K562 (cell line): ENCODE measurements at regions not wholly inside any gene's neighbourhood (a gene's known extent, or its start where the extent isn't known, plus 50 kb on each side); places are given as distances from the start of the nearest gene placed in this dataset.

Source experiments
- ATAC-seq: fragments of 200-7000 bp; cut with Tn5 transposase; 3 replicates; pipeline ENCODE4 v1.9.1; 2020; ENCODE audit warnings: moderate library complexity
- BruUV-seq: library from RNA; stranded (reverse); fragments of 400-500 nt; replicated peaks from 2 replicates; lab custom pipeline; 2021; lab: Mats Ljungman, UMichigan
- CTCF ChIA-PET: fragments of 300-600 bp; formaldehyde crosslinking; extraction: SDS; loops from one replicate; lab custom pipeline; 2021; ENCODE audit warnings: low intra/inter-chr PET ratio; lab: Yijun Ruan, JAX
- POLR2A ChIA-PET: fragments of 300-600, 350-650 bp; sonication (Branson Sonifier 250); formaldehyde crosslinking; extraction: SDS; loops from one replicate; lab custom pipeline; 2021; ENCODE audit warnings: antibody characterized with exemption, inconsistent platforms; lab: Yijun Ruan, JAX
- DNase-seq, 4 experiments: peaks; one replicate each; pipeline versions ENCODE4 v3.0.0 to v3.0.0-alpha.2; 2011 to 2018; ENCODE audit warnings: low spot score in 3 of 4, mixed read lengths in 3 of 4; ENCODE audit errors: extremely low read depth in 1 of 4
- FAIRE-seq: peaks from 2 replicates; lab custom pipeline; 2011; peaks lifted over from hg19 to GRCh38; lab: Jason Lieb, UNC
- H2AFZ ChIP-seq: 2 replicates; pipeline ENCODE4 v1.6.0; 2011; ENCODE audit warnings: low read depth, low read length, control low read depth, inconsistent platforms
- H3K27ac ChIP-seq: fragments of 200-600 bp; 3 replicates; pipeline ENCODE4 v1.8.0; 2011; ENCODE audit warnings: low read depth, mild to moderate bottlenecking, control low read depth, inconsistent platforms, low read length, moderate library complexity, mixed read lengths; ENCODE audit errors: extremely low read depth
- H3K27me3 ChIP-seq, 2 experiments: fragments of 300-600 bp in 1 of 2; 2 replicates in 1 of 2; 3 replicates in 1 of 2; pipeline versions ENCODE4 v1.6.0 to v1.8.0; 2011; ENCODE audit warnings: inconsistent platforms in 2 of 2, low read length in 2 of 2, mild to moderate bottlenecking in 1 of 2, mixed read lengths in 1 of 2, moderate library complexity in 1 of 2; ENCODE audit not compliant: control insufficient read depth in 2 of 2, insufficient read depth in 2 of 2
- H3K36me3 ChIP-seq: fragments of 300-600 bp; 3 replicates; pipeline ENCODE4 v1.8.0; 2011; ENCODE audit warnings: mild to moderate bottlenecking, low read length, inconsistent platforms; ENCODE audit not compliant: control insufficient read depth, insufficient read depth
- H3K4me1 ChIP-seq, 2 experiments: fragments of 200-600 bp in 1 of 2; replicated peaks in 1 of 2; 2 replicates in 1 of 2; 3 replicates in 1 of 2; pipeline versions ENCODE4 v1.5.1 to v1.8.0; 2011; ENCODE audit warnings: inconsistent platforms in 2 of 2, low read length in 2 of 2, mild to moderate bottlenecking in 1 of 2, mixed read lengths in 1 of 2, moderate library complexity in 1 of 2; ENCODE audit not compliant: control insufficient read depth in 2 of 2, insufficient read depth in 2 of 2
- H3K4me2 ChIP-seq: 2 replicates; pipeline ENCODE4 v1.6.1; 2011; ENCODE audit warnings: low read length, control low read depth, inconsistent platforms, mixed read lengths; ENCODE audit not compliant: insufficient read depth
- H3K4me3 ChIP-seq: fragments of 200-600 bp; sonication (generic), shearing (Covaris generic); 2 replicates; pipeline ENCODE4 v1.5.1; 2016; ENCODE audit warnings: control low read depth, inconsistent platforms
- H3K79me2 ChIP-seq: fragments of 200-600 bp; 3 replicates; pipeline ENCODE4 v1.8.0; 2011; ENCODE audit warnings: low read length, inconsistent platforms; ENCODE audit not compliant: control insufficient read depth, insufficient read depth
- H3K9ac ChIP-seq, 2 experiments: 2 replicates each; pipeline versions ENCODE4 v1.6.0 to v1.6.1; 2011; ENCODE audit warnings: low read depth in 2 of 2, low read length in 2 of 2, control low read depth in 1 of 2, inconsistent platforms in 1 of 2, mild to moderate bottlenecking in 1 of 2, mixed read lengths in 1 of 2; ENCODE audit not compliant: insufficient read depth in 1 of 2
- H3K9me1 ChIP-seq: one replicate; pipeline ENCODE4 v1.6.0; 2011; ENCODE audit warnings: inconsistent platforms, mild to moderate bottlenecking, low read length, moderate library complexity; ENCODE audit not compliant: control insufficient read depth, insufficient read depth
- H3K9me3 ChIP-seq: replicated peaks from 2 replicates; pipeline ENCODE4 v1.5.1; 2011; ENCODE audit warnings: low read depth, low read length, inconsistent platforms; ENCODE audit not compliant: control insufficient read depth, insufficient read depth
- H4K20me1 ChIP-seq: replicated peaks from 2 replicates; pipeline ENCODE4 v1.6.1; 2011; ENCODE audit warnings: low read length, inconsistent platforms, mixed read lengths; ENCODE audit not compliant: control insufficient read depth, insufficient read depth
- BDP1 ChIP-seq: IDR thresholded peaks from 3 replicates; pipeline ENCODE4 v1.6.1; 2011; ENCODE audit not compliant: insufficient read length, insufficient read depth
- EHMT2 ChIP-seq: fragments of 450-650 bp; IDR thresholded peaks from 2 replicates; pipeline ENCODE4 v1.6.1; 2018; ENCODE audit warnings: antibody characterized with exemption
- ELF2 ChIP-seq: fragments of 250-450 bp; sonication (Bioruptor Pico); IDR thresholded peaks from 2 replicates; pipeline ENCODE4 v1.5.0; 2021; ENCODE audit warnings: mild to moderate bottlenecking
- NONO ChIP-seq, 2 experiments: fragments of 200-400 bp in 1 of 2; fragments of 450-650 bp in 1 of 2; formaldehyde crosslinking in 1 of 2; IDR thresholded peaks; 2 replicates each; pipeline ENCODE4 v1.6.1; 2017; ENCODE audit warnings: low read depth in 2 of 2, mild to moderate bottlenecking in 2 of 2, moderate library complexity in 2 of 2, low read length in 1 of 2
- SAP30 ChIP-seq: fragments of 200-600 bp; sonication (generic); IDR thresholded peaks from 2 replicates; pipeline ENCODE4 v1.6.1; 2012; ENCODE audit warnings: borderline replicate concordance, low read depth, mild to moderate bottlenecking, moderate library complexity, low read length, control low read depth, inconsistent platforms; ENCODE audit not compliant: insufficient read depth, poor library complexity, severe bottlenecking
- ZNF408 ChIP-seq: fragments of 250-450 bp; sonication (Bioruptor Pico); IDR thresholded peaks from 2 replicates; pipeline ENCODE4 v1.4.0; 2020; ENCODE audit warnings: low read depth, mild to moderate bottlenecking, moderate library complexity
- in situ Hi-C: fragments of 300-500 bp; cut with MboI; formaldehyde crosslinking; loops from 4 replicates; pipeline ENCODE4 v1.15.0; 2018; ENCODE audit warnings: inconsistent platforms, mixed read lengths
- intact Hi-C: fragments of 100-400 bp; cut with micrococcal nuclease; formaldehyde crosslinking; loops from 2 replicates; pipeline ENCODE4 v1.14.2; 2022
- TF ChIP-seq, protein P1 (sequence below): sonication (generic); formaldehyde crosslinking; IDR thresholded peaks from 2 replicates; pipeline ENCODE4 v1.9.0; 2022; ENCODE audit warnings: mild to moderate bottlenecking, missing genetic modification reagents
- TF ChIP-seq, protein P2 (sequence below): sonication (generic); formaldehyde crosslinking; IDR thresholded peaks from 2 replicates; pipeline ENCODE4 v1.8.0; 2022; ENCODE audit warnings: mild to moderate bottlenecking, missing genetic modification reagents

DNA sequence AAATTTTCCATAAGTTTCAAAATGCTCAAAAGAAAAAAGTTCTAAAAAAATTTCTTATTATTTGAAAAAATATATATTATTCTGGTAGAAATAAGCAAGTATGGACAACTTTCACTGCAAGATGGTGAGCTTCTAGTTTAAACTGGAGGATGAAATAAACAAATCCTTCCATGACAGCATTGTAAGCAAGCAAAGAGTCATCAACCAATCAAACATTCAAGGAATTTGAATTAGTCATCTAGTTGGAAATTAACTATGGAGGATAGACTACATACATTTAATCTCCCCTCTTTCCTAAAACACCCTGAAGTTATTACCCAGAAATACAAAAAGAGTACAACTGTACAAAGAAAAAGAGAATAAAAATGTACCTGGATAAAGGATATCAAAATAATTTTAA is 51.0 kb upstream of the IRX5 start:
- intact Hi-C loops, result no loop called here
- H3K27me3 ChIP-seq, result peaks cover 5 to 6% of the 10 kb centered on the region in 2 experiments; a peak in 3 of 5 replicates
- TF ChIP-seq ZNF408 (CRISPR knock-in tag) (no peak), SAP30 (no peak), NONO (IDR thresholded peaks at IDR 0.05; ENCODE audit: low read depth in 2 of 2, low read length in 1 of 2) (no peak), ELF2 (CRISPR knock-in tag) (no peak), BDP1 (no peak), EHMT2 (no peak)
- TF ChIP-seq, protein P1, sequence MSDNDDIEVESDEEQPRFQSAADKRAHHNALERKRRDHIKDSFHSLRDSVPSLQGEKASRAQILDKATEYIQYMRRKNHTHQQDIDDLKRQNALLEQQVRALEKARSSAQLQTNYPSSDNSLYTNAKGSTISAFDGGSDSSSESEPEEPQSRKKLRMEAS (CRISPR knock-in tag), result no peak
- TF ChIP-seq, protein P2, sequence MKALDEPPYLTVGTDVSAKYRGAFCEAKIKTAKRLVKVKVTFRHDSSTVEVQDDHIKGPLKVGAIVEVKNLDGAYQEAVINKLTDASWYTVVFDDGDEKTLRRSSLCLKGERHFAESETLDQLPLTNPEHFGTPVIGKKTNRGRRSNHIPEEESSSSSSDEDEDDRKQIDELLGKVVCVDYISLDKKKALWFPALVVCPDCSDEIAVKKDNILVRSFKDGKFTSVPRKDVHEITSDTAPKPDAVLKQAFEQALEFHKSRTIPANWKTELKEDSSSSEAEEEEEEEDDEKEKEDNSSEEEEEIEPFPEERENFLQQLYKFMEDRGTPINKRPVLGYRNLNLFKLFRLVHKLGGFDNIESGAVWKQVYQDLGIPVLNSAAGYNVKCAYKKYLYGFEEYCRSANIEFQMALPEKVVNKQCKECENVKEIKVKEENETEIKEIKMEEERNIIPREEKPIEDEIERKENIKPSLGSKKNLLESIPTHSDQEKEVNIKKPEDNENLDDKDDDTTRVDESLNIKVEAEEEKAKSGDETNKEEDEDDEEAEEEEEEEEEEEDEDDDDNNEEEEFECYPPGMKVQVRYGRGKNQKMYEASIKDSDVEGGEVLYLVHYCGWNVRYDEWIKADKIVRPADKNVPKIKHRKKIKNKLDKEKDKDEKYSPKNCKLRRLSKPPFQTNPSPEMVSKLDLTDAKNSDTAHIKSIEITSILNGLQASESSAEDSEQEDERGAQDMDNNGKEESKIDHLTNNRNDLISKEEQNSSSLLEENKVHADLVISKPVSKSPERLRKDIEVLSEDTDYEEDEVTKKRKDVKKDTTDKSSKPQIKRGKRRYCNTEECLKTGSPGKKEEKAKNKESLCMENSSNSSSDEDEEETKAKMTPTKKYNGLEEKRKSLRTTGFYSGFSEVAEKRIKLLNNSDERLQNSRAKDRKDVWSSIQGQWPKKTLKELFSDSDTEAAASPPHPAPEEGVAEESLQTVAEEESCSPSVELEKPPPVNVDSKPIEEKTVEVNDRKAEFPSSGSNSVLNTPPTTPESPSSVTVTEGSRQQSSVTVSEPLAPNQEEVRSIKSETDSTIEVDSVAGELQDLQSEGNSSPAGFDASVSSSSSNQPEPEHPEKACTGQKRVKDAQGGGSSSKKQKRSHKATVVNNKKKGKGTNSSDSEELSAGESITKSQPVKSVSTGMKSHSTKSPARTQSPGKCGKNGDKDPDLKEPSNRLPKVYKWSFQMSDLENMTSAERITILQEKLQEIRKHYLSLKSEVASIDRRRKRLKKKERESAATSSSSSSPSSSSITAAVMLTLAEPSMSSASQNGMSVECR, result no peak
- TF ChIP-seq, all 486 proteins: peak for 0
- in situ Hi-C loops, result no loop called here
- no peaks in the 10 kb centered on the region for H3K9me1 ChIP-seq
- no peaks in the 10 kb centered on the region for H3K4me1 ChIP-seq
- no peaks in the 10 kb centered on the region for H3K36me3 ChIP-seq
- no peak overlapping the region for H3K4me2 ChIP-seq
- no peaks in the 10 kb centered on the region for H3K9me3 ChIP-seq
- H3K4me3 ChIP-seq, result no peak overlapping the region
- ChIA-PET CTCF (no interaction called here), POLR2A (no interaction called here)
- ATAC-seq (no peak), DNase-seq (no peak), FAIRE-seq (no peak)
- H3K9ac ChIP-seq, result no peak overlapping the region
- H4K20me1 ChIP-seq, result no peaks in the 10 kb centered on the region
- BruUV-seq, result no TSS peak
- no peak overlapping the region for H2AFZ ChIP-seq
- no peak overlapping the region for H3K27ac ChIP-seq
- no peaks in the 10 kb centered on the region for H3K79me2 ChIP-seq
